SH-SY5Y (cell line): ENCODE measurements at regions not wholly inside any gene's neighbourhood (a gene's known extent, or its start where the extent isn't known, plus 50 kb on each side); places are given as distances from the start of the nearest gene placed in this dataset.

Experiments
- GATA2 ChIP-seq: IDR thresholded peaks from 2 replicates; pipeline ENCODE4 v1.6.1; 2011; ENCODE audit warnings: mild to moderate bottlenecking, low read depth, low read length
- GATA3 ChIP-seq: IDR thresholded peaks from 2 replicates; pipeline ENCODE4 v1.6.1; 2011; ENCODE audit warnings: low read depth, mild to moderate bottlenecking, low read length, moderate library complexity

- TF ChIP-seq GATA3 (no peak), GATA2 (no peak)
Measured at GRCh38 chr3:42020684-42021307, 58.9 kb upstream of the ULK4 start.

- no peak for TF ChIP-seq GATA2
- TF ChIP-seq GATA3, result no peak
Measured at GRCh38 chr3:42019953-42020260, 58.0 kb upstream of the ULK4 start.

- TF ChIP-seq GATA2 (no peak), GATA3 (no peak)
Measured at GRCh38 chr3:42019144-42019952, 57.4 kb upstream of the ULK4 start.

- TF ChIP-seq GATA3, result no peak
- no peak for TF ChIP-seq GATA2
Measured at GRCh38 chr3:42014921-42015533, 53.1 kb upstream of the ULK4 start.

- TF ChIP-seq GATA2, result no peak
- no peak for TF ChIP-seq GATA3
Measured at GRCh38 chr3:42014458-42014920, 52.6 kb upstream of the ULK4 start.

DNA sequence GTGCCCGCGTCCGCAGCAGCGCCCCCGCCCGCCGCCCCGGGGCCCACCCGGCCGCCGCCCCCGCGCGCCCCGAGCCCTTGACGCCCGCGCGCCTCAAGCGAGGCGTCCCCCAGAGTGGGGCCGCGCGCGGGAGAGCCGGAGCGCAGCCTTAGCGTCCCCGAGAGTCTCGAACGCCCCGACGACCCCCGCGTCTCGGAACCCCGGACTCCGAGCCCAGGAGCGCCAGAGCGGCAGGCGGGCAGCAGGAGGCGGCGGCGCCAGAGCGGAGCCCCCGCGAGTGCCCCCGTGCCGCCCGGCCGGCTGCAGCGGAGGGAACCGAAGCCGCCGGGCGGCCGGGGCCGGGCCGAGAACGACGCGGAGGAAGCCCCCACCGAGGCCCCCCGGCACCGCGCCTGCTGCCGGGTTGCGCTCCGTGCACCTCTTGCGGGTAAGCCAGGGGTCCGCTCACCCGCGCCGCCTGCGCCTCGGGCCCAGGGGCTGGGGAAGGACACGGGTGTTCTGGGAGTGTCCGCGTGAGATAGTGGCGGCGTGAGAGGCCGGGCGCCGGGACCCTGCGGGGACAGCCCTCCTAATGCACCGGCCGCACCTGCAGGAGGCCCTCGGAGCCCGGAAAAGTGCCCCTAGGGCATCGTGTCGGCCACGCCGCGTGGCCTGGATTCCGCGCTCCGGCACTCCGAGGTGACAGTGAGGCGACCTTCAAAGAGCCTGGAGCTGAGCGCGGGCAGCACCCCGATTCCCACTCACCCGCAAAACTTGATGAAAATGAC, 52.0 kb upstream of the ULK4 start:
- no peak for TF ChIP-seq GATA3
- TF ChIP-seq GATA2, result no peak

- no peak for TF ChIP-seq GATA2
- no peak for TF ChIP-seq GATA3
Measured at GRCh38 chr3:42012935-42013690, 51.2 kb upstream of the ULK4 start.

DNA sequence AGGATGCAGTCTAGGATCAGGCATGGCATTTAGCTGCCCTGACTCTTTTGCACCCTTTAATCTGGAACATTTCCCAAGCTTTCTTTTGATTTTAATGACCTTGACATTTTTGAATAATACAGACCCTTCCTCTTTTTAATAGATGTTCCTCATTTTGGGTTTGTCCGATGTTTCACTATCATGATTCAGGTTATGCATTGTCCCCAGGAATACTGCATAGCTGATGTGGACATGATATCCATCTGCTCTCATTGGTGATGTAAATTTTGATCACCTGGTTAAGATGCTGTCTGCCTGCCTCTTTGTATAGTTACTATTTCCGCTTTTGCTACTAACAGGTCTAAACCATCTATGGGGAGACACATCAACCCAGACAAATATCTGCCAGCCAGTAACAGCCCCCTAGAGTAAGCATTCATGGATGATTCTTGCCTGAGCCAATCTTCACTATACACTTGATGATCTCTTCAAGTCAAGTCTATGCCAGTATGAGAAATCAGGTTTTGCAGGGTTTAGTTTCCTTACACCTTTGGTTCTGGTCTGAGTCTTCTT, 50.6 kb upstream of the ULK4 start:
- TF ChIP-seq GATA2 (no peak), GATA3 (no peak)
